HCT116 (cell line): ENCODE measurements at regions not wholly inside any gene's neighbourhood (a gene's known extent, or its start where the extent isn't known, plus 50 kb on each side); places are given as distances from the start of the nearest gene placed in this dataset.

ENCODE experiments used
- ATAC-seq: fragments of 200-7000 bp; cut with Tn5 transposase; 2 replicates; pipeline ENCODE4 v1.9.1; 2020; ENCODE audit warnings: mild to moderate bottlenecking, moderate library complexity
- BruUV-seq: library from RNA; stranded (reverse); fragments of 400-500 nt; replicated peaks from 2 replicates; lab custom pipeline; 2021; lab: Mats Ljungman, UMichigan
- CTCF ChIA-PET: fragments of 300-600 bp; sonication (Branson Sonifier 250); formaldehyde crosslinking; loops from one replicate; lab custom pipeline; 2021; ENCODE audit warnings: antibody characterized with exemption; lab: Charles Lee
- POLR2A ChIA-PET: fragments of 300-600, 350-600 bp; sonication (Branson Sonifier 250); formaldehyde crosslinking; loops from one replicate; lab custom pipeline; 2021; ENCODE audit warnings: antibody characterized with exemption; lab: Charles Lee
- RAD21 ChIA-PET, 2 experiments: fragments of 300-600 bp; sonication (Branson Sonifier 250); formaldehyde crosslinking; loops; one replicate each; lab custom pipeline; 2023; ENCODE audit warnings: low total read pairs in 2 of 2; ENCODE audit not compliant: uncharacterized antibody in 2 of 2, unreplicated experiment in 2 of 2, low non-redundant PET in 1 of 2; lab: Charles Lee
- DNase-seq: peaks from one replicate; pipeline ENCODE4 v3.0.0-alpha.2; 2010; ENCODE audit warnings: low read depth, low spot score
- H2AFZ ChIP-seq: fragments of 200-600 bp; shearing (Covaris generic), sonication (generic); 2 replicates; pipeline ENCODE4 v1.6.1; 2017; ENCODE audit warnings: low read depth, mixed run types, mixed read lengths, antibody characterized with exemption, low read length; ENCODE audit not compliant: poor library complexity, severe bottlenecking
- H3K27ac ChIP-seq: 2 replicates; pipeline ENCODE4 v1.5.1; 2012; ENCODE audit warnings: low read depth, low read length
- H3K27me3 ChIP-seq: fragments of 200-600 bp; sonication (generic); 2 replicates; pipeline ENCODE4 v1.6.1; 2016; ENCODE audit warnings: mixed run types, low read length, mixed read lengths; ENCODE audit not compliant: insufficient read depth
- H3K36me3 ChIP-seq, 2 experiments: fragments of 200-500 bp in 1 of 2; fragments of 200-600 bp in 1 of 2; sonication (Bioruptor generic) in 1 of 2; sonication (generic) in 1 of 2; 2 replicates each; pipeline versions ENCODE4 v1.5.1 to v1.6.1; 2014 to 2016; ENCODE audit warnings: low read length in 2 of 2, inconsistent platforms in 1 of 2, mixed read lengths in 1 of 2, mixed run types in 1 of 2; ENCODE audit not compliant: insufficient read depth in 2 of 2, control insufficient read depth in 1 of 2
- H3K4me1 ChIP-seq, 2 experiments: fragments of 200-600 bp in 1 of 2; sonication (generic) in 1 of 2; 2 replicates each; pipeline versions ENCODE4 v1.5.1 to v1.6.1; 2012 to 2017; ENCODE audit warnings: low read length in 2 of 2, inconsistent platforms in 1 of 2, mild to moderate bottlenecking in 1 of 2, mixed read lengths in 1 of 2, mixed run types in 1 of 2, moderate library complexity in 1 of 2; ENCODE audit not compliant: insufficient read depth in 2 of 2, control insufficient read depth in 1 of 2
- H3K4me2 ChIP-seq: fragments of 200-600 bp; sonication (generic); 2 replicates; pipeline ENCODE4 v1.6.1; 2017; ENCODE audit warnings: mixed run types, low read length, mixed read lengths
- H3K4me3 ChIP-seq, 2 experiments: fragments of 200-600 bp in 1 of 2; sonication (generic) in 1 of 2; replicated peaks in 1 of 2; 2 replicates each; pipeline ENCODE4 v1.5.1; 2011 to 2016; ENCODE audit warnings: low read length in 2 of 2, control low read depth in 1 of 2, low read depth in 1 of 2, mild to moderate bottlenecking in 1 of 2, mixed read lengths in 1 of 2, mixed run types in 1 of 2
- H3K79me2 ChIP-seq: fragments of 200-600 bp; sonication (generic); 2 replicates; pipeline ENCODE4 v1.6.1; 2017; ENCODE audit warnings: mild to moderate bottlenecking, mixed run types, low read length, moderate library complexity, mixed read lengths; ENCODE audit not compliant: insufficient read depth
- H3K9ac ChIP-seq: fragments of 200-600 bp; sonication (generic); 2 replicates; pipeline ENCODE4 v1.6.1; 2016; ENCODE audit warnings: low read length, mixed read lengths
- H3K9me2 ChIP-seq: fragments of 200-600 bp; sonication (generic), shearing (Covaris generic); 2 replicates; pipeline ENCODE4 v1.6.1; 2017; ENCODE audit warnings: mixed run types, mild to moderate bottlenecking, moderate library complexity; ENCODE audit not compliant: insufficient read depth
- H3K9me3 ChIP-seq, 2 experiments: fragments of 200-500 bp in 1 of 2; fragments of 200-600 bp in 1 of 2; sonication (Bioruptor generic) in 1 of 2; sonication (generic) in 1 of 2; 2 replicates each; pipeline ENCODE4 v1.6.1; 2014 to 2017; ENCODE audit warnings: low read length in 2 of 2, mixed read lengths in 2 of 2, inconsistent platforms in 1 of 2, low read depth in 1 of 2, mild to moderate bottlenecking in 1 of 2, mixed run types in 1 of 2, moderate library complexity in 1 of 2; ENCODE audit not compliant: control insufficient read depth in 1 of 2, insufficient read depth in 1 of 2
- H4K20me1 ChIP-seq: fragments of 200-600 bp; sonication (generic), shearing (Covaris generic); 2 replicates; pipeline ENCODE4 v1.6.1; 2017; ENCODE audit warnings: mixed run types, mild to moderate bottlenecking, moderate library complexity; ENCODE audit not compliant: insufficient read depth
- CBX3 ChIP-seq: IDR thresholded peaks from 2 replicates; pipeline ENCODE4 v1.6.1; 2012; ENCODE audit warnings: low read depth
- CEBPB ChIP-seq: IDR thresholded peaks from 2 replicates; pipeline ENCODE4 v1.6.1; 2012; ENCODE audit warnings: low read depth
- EGR1 ChIP-seq: IDR thresholded peaks from 2 replicates; pipeline ENCODE4 v1.6.1; 2012; ENCODE audit warnings: low read depth
- EZH2 ChIP-seq: fragments of 200-600 bp; sonication (generic); IDR thresholded peaks from 2 replicates; pipeline ENCODE4 v1.6.1; 2017; ENCODE audit warnings: antibody characterized with exemption, mixed run types
- SIN3A ChIP-seq: IDR thresholded peaks from 2 replicates; pipeline ENCODE4 v1.6.1; 2012; ENCODE audit warnings: low read depth
- SP1 ChIP-seq: IDR thresholded peaks from 2 replicates; pipeline ENCODE4 v1.6.1; 2012; ENCODE audit warnings: low read depth
- TCF7L2 ChIP-seq: IDR thresholded peaks from 2 replicates; pipeline ENCODE4 v1.7.0; 2011; ENCODE audit warnings: borderline replicate concordance, inconsistent platforms; ENCODE audit not compliant: insufficient read depth, insufficient read length; ENCODE audit errors: extremely low read depth
- ZNF274 ChIP-seq: fragments of 200-500 bp; sonication (Bioruptor generic); IDR thresholded peaks from 2 replicates; pipeline ENCODE4 v1.6.1; 2014; ENCODE audit warnings: mild to moderate bottlenecking, low read depth, low read length, inconsistent platforms
- intact Hi-C: fragments of 100-400 bp; cut with micrococcal nuclease; formaldehyde crosslinking; loops from 2 replicates; pipeline ENCODE4 v1.10.0; 2022
- TF ChIP-seq, protein P1 (sequence below): IDR thresholded peaks from 2 replicates; pipeline ENCODE4 v1.6.1; 2012; ENCODE audit warnings: low read depth
- TF ChIP-seq, protein P2 (sequence below), 3 experiments: fragments of 200-600 bp in 1 of 3; sonication (generic) in 1 of 3; IDR thresholded peaks in 2 of 3; conservative IDR thresholded peaks in 1 of 3; 2 replicates each; pipeline ENCODE4 v1.5.1; 2012 to 2017; ENCODE audit warnings: low read depth in 2 of 3, low read length in 2 of 3, antibody characterized with exemption in 1 of 3, borderline replicate concordance in 1 of 3, control low read depth in 1 of 3, mild to moderate bottlenecking in 1 of 3, mixed read lengths in 1 of 3, mixed run types in 1 of 3, moderate library complexity in 1 of 3; ENCODE audit not compliant: insufficient read depth in 1 of 3
- TF ChIP-seq, protein P3 (sequence below): IDR thresholded peaks from 2 replicates; pipeline ENCODE4 v1.6.1; 2012

DNA sequence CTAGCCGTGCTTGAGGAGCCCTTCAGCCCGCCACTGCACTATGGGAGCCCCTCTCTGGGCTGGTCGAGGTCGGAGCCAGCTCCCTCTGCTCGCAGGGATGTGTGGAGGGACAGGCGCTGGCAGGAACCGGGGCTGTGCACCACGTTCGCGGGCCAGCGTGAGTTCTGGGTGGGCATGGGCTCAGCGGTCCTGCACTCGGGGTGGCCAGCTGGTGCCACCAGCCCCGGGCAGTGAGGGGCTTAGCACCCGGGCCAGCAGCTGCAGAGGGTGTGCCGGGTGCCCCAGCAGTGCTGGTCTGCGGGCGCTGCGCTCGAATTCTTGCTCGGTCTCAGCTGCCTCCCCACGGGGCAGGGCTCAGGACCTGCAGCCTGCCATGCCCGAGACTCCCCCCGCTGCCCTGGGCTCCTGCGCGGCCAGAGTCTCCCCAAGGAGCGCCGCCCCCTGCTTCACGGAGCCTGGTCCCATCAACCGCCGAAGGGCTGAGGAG lies 90.8 kb upstream of the NRG3 start:
- Histone ChIP-seq H3K4me3 (no peak overlapping the region), H3K4me2 (no peak overlapping the region), H3K9ac (no peak overlapping the region), H3K27me3 (no peaks in the 10 kb centered on the region), H3K9me2 (no peaks in the 10 kb centered on the region), H3K9me3 (peaks cover 4 to 15% of the 10 kb centered on the region in 2 experiments; a peak in 2 of 4 replicates), H3K4me1 (no peaks in the 10 kb centered on the region), H3K27ac (no peak overlapping the region), H3K79me2 (no peaks in the 10 kb centered on the region), H3K36me3 (no peaks in the 10 kb centered on the region), H4K20me1 (no peaks in the 10 kb centered on the region), H2AFZ (no peak overlapping the region)
- POLR2A ChIA-PET, result no interaction called here
- intact Hi-C loops, result no loop called here
- RAD21 ChIA-PET, result no interaction called here
- no peak for TF ChIP-seq EGR1
- no peak for TF ChIP-seq ZNF274
- no peak for TF ChIP-seq SP1
- TF ChIP-seq, protein P1, sequence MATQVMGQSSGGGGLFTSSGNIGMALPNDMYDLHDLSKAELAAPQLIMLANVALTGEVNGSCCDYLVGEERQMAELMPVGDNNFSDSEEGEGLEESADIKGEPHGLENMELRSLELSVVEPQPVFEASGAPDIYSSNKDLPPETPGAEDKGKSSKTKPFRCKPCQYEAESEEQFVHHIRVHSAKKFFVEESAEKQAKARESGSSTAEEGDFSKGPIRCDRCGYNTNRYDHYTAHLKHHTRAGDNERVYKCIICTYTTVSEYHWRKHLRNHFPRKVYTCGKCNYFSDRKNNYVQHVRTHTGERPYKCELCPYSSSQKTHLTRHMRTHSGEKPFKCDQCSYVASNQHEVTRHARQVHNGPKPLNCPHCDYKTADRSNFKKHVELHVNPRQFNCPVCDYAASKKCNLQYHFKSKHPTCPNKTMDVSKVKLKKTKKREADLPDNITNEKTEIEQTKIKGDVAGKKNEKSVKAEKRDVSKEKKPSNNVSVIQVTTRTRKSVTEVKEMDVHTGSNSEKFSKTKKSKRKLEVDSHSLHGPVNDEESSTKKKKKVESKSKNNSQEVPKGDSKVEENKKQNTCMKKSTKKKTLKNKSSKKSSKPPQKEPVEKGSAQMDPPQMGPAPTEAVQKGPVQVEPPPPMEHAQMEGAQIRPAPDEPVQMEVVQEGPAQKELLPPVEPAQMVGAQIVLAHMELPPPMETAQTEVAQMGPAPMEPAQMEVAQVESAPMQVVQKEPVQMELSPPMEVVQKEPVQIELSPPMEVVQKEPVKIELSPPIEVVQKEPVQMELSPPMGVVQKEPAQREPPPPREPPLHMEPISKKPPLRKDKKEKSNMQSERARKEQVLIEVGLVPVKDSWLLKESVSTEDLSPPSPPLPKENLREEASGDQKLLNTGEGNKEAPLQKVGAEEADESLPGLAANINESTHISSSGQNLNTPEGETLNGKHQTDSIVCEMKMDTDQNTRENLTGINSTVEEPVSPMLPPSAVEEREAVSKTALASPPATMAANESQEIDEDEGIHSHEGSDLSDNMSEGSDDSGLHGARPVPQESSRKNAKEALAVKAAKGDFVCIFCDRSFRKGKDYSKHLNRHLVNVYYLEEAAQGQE, result no peak
- TF ChIP-seq SIN3A, result no peak
- TF ChIP-seq, protein P2, sequence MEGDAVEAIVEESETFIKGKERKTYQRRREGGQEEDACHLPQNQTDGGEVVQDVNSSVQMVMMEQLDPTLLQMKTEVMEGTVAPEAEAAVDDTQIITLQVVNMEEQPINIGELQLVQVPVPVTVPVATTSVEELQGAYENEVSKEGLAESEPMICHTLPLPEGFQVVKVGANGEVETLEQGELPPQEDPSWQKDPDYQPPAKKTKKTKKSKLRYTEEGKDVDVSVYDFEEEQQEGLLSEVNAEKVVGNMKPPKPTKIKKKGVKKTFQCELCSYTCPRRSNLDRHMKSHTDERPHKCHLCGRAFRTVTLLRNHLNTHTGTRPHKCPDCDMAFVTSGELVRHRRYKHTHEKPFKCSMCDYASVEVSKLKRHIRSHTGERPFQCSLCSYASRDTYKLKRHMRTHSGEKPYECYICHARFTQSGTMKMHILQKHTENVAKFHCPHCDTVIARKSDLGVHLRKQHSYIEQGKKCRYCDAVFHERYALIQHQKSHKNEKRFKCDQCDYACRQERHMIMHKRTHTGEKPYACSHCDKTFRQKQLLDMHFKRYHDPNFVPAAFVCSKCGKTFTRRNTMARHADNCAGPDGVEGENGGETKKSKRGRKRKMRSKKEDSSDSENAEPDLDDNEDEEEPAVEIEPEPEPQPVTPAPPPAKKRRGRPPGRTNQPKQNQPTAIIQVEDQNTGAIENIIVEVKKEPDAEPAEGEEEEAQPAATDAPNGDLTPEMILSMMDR (IDR thresholded peaks at IDR 0.05 in 2 of 3, conservative IDR thresholded peaks at IDR 0.05 in 1 of 3; ENCODE audit: borderline replicate concordance in 1 of 3, insufficient read depth in 1 of 3, low read depth in 2 of 3, low read length in 2 of 3), result no peak
- TF ChIP-seq CBX3, result no peak
- TF ChIP-seq, protein P3, sequence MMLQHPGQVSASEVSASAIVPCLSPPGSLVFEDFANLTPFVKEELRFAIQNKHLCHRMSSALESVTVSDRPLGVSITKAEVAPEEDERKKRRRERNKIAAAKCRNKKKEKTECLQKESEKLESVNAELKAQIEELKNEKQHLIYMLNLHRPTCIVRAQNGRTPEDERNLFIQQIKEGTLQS, result no peak
- TF ChIP-seq CEBPB, result no peak
- TF ChIP-seq TCF7L2, result no peak
- no peak for TF ChIP-seq EZH2
- BruUV-seq, result no TSS peak
- DNase-seq (no peak), ATAC-seq (no peak)
- CTCF ChIA-PET, result no interaction called here
